HL-60 (cell line): ENCODE measurements at regions not wholly inside any gene's neighbourhood (a gene's known extent, or its start where the extent isn't known, plus 50 kb on each side); places are given as distances from the start of the nearest gene placed in this dataset.

Experiments used
- DNase-seq, 2 experiments: peaks; one replicate each; pipeline ENCODE4 v3.0.0-alpha.2; 2010 to 2020; ENCODE audit warnings: low read depth in 1 of 2, low spot score in 1 of 2
- H3K27ac ChIP-seq: fragments of 250-450 bp; sonication (Bioruptor Pico); replicated peaks from 2 replicates; pipeline ENCODE4 v1.5.1; 2020; ENCODE audit warnings: mild to moderate bottlenecking, moderate library complexity
- H3K27me3 ChIP-seq: fragments of 250-450 bp; sonication (Bioruptor Pico); 2 replicates; pipeline ENCODE4 v1.5.1; 2021; ENCODE audit warnings: mild to moderate bottlenecking, moderate library complexity; ENCODE audit not compliant: insufficient read depth, poor library complexity, severe bottlenecking
- H3K4me3 ChIP-seq: replicated peaks from 2 replicates; pipeline ENCODE4 v1.5.1; 2011; ENCODE audit warnings: mild to moderate bottlenecking, control low read depth, low read length; ENCODE audit not compliant: insufficient read depth
- GABPA ChIP-seq: IDR thresholded peaks from 2 replicates; pipeline ENCODE4 v1.6.1; 2012; ENCODE audit warnings: low read depth
- POLR2AphosphoS5 ChIP-seq: IDR thresholded peaks from 2 replicates; pipeline ENCODE4 v1.6.1; 2012; ENCODE audit warnings: low read depth
- REST ChIP-seq: IDR thresholded peaks from 2 replicates; pipeline ENCODE4 v1.6.1; 2012; ENCODE audit warnings: low read depth; ENCODE audit not compliant: insufficient replicate concordance
- SPI1 ChIP-seq: IDR thresholded peaks from 2 replicates; pipeline ENCODE4 v1.6.1; 2012; ENCODE audit warnings: low read depth, mild to moderate bottlenecking, borderline replicate concordance
- TF ChIP-seq, protein P1 (sequence below): IDR thresholded peaks from one replicate; pipeline ENCODE4 v1.5.1; 2011; ENCODE audit warnings: low read length, control low read depth, inconsistent platforms; ENCODE audit not compliant: insufficient read depth

DNA sequence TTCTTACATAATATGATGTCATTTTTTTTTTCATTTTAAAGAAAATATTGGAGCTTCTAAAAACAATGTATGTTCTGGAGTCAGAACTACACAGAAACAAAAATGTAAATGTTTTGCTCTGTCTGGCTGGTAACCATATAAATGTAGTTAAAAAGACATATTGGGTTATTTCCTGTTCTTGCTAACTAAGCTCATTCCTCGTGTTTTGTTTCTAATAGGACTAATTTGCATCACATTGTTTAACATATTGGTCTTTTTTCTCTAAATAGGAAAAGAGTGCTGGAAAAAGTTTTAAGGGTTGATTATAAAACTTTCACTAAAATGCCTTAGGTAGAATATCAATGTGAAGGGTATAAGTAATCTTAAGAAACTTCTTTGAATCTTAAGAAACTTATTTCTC, 221.3 kb downstream of the SLC6A15 start:
- Histone ChIP-seq H3K4me3 (no peak overlapping the region), H3K27ac (no peak overlapping the region), H3K27me3 (no peaks in the 10 kb centered on the region)
- TF ChIP-seq, protein P1, sequence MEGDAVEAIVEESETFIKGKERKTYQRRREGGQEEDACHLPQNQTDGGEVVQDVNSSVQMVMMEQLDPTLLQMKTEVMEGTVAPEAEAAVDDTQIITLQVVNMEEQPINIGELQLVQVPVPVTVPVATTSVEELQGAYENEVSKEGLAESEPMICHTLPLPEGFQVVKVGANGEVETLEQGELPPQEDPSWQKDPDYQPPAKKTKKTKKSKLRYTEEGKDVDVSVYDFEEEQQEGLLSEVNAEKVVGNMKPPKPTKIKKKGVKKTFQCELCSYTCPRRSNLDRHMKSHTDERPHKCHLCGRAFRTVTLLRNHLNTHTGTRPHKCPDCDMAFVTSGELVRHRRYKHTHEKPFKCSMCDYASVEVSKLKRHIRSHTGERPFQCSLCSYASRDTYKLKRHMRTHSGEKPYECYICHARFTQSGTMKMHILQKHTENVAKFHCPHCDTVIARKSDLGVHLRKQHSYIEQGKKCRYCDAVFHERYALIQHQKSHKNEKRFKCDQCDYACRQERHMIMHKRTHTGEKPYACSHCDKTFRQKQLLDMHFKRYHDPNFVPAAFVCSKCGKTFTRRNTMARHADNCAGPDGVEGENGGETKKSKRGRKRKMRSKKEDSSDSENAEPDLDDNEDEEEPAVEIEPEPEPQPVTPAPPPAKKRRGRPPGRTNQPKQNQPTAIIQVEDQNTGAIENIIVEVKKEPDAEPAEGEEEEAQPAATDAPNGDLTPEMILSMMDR: no peak
- TF ChIP-seq SPI1 (no peak), REST (no peak)
- no peak for DNase-seq

DNA sequence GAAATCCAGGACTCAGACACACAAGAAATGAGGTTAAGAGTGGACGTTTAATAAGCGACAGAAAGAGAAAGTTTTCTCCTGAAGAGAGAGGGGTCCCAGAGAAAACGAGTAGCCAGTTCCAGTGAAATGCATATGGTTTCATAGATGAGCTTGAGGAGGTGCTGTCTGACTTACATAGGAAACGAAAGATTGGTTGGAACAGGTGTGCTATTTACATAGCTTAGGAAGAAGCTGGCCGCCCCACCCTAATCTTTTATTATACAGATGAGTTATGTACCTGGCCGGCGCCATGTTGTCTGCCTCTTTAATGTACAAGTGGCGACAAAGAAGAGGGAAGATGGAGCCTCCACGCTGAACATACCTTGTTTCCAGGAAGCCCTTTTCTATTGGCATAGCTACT, 223.0 kb downstream of the SLC6A15 start:
- Histone ChIP-seq H3K27me3 (no peaks in the 10 kb centered on the region), H3K27ac (no peak overlapping the region), H3K4me3 (no peak overlapping the region)
- TF ChIP-seq POLR2AphosphoS5 (no peak), SPI1 (no peak)
- no peak for DNase-seq

- TF ChIP-seq POLR2AphosphoS5 (no peak), GABPA (no peak), REST (no peak), SPI1 (no peak)
- TF ChIP-seq, protein P1: no peak
- no peak overlapping the region for H3K27ac ChIP-seq
- DNase-seq: no peak
- H3K4me3 ChIP-seq: no peak overlapping the region
- no peaks in the 10 kb centered on the region for H3K27me3 ChIP-seq
Observed at GRCh38 chr12:84685379-84685778, 227.2 kb downstream of the SLC6A15 start.

DNA sequence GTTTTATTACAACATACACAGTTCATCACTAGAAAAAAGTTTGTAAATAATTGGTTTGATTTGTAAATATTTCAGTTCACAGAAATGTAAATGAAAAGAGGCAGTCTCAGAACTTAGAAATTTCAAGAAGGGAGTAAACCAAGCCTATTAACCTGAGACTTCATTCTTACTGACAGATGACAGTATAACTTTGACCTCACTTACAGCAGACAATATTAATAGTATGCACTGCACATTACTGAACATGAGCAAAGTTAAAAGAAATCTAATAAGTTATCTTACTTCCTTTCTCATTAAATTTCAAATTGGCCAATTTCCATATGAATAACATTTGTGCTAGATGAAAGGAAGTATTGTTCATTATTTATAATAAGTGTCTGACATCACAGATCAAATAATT, 235.8 kb downstream of the SLC6A15 start:
- Histone ChIP-seq H3K4me3 (no peak overlapping the region), H3K27me3 (no peaks in the 10 kb centered on the region), H3K27ac (no peak overlapping the region)
- no peak for TF ChIP-seq SPI1
- no peak for TF ChIP-seq GABPA
- no peak for TF ChIP-seq REST
- TF ChIP-seq, protein P1: no peak
- TF ChIP-seq POLR2AphosphoS5: no peak
- no peak for DNase-seq
